ENCODE measurements at regions not wholly inside any gene's neighbourhood (a gene's known extent, or its start where the extent isn't known, plus 50 kb on each side); places are given as distances from the start of the nearest gene placed in this dataset.

DNA sequence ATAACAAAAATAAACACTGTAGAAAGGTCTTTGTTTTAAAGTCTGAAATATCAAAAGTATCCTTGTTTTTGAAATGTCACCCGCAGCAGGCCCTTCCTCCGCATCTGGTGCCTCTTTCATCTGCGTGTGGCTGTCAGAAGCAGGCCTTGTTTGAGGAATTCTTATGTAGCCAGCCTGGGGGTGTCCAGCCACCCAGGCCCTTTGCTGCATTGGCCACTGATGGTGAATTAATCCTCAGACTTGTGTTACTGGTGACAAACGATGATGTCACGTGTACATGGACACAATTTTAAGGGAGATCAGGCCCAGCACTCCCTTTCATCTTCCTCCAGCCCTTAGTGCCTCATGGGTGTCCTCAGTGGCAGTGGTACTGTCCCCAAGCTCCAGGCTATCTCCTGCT is 208.0 kb upstream of the GALNT2 start:
- H3K9me2 ChIP-seq (ENCODE audit: insufficient read depth, low read length): no peaks in the 10 kb centered on the region
- H3F3A ChIP-seq (ENCODE audit: insufficient read depth, low read length, poor library complexity, severe bottlenecking): no peaks in the 10 kb centered on the region
- H3K79me2 ChIP-seq (replicated peaks; ENCODE audit: insufficient read depth, low read length): no peaks in the 10 kb centered on the region
- no peaks in the 10 kb centered on the region for H4K20me1 ChIP-seq (ENCODE audit: insufficient read depth)
- no peaks in the 10 kb centered on the region for H3K36me3 ChIP-seq (ENCODE audit: insufficient read depth, low read length)
- H3K27me3 ChIP-seq (ENCODE audit: insufficient read depth, low read depth, low read length): no peaks in the 10 kb centered on the region
- H3K4me3 ChIP-seq (ENCODE audit: low read length): no peak overlapping the region
- no peaks in the 10 kb centered on the region for H3K9me3 ChIP-seq (ENCODE audit: low read length)
- no peak overlapping the region for H3K4me2 ChIP-seq (ENCODE audit: low read length)
- no peak overlapping the region for H3K27ac ChIP-seq (ENCODE audit: low read length)
- H3K9ac ChIP-seq (ENCODE audit: low read length): no peak overlapping the region
- no peak overlapping the region for H2AFZ ChIP-seq (ENCODE audit: low read depth, low read length)
- no peak for TF ChIP-seq POLR2AphosphoS5 (IDR thresholded peaks at IDR 0.05)
- no peak for TF ChIP-seq MXI1 (conservative IDR thresholded peaks at IDR 0.05; ENCODE audit: poor library complexity, severe bottlenecking)
- TF ChIP-seq SMC3 (conservative IDR thresholded peaks at IDR 0.05; ENCODE audit: poor library complexity): no peak

DNA sequence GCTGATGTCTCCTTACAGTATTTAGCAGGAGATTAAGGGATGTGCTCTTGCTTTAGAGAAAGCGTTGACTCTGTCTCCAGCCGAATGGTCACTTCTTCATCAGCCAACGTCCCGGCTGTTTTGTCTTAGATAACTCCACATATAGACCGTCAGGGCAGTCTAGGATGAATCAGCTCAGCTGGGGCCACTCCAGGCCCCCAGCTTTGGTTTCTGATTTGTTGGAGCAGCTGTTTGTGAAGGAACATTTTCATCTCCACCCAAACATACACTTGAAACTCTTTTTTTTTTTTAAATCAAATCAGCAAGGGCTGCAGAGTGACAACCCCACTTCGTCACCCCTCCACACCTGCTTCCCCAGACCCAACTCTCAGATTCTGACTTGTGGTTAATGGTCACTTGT is 206.1 kb upstream of the GALNT2 start:
- Histone ChIP-seq H2AFZ (ENCODE audit: low read depth, low read length) (no peak overlapping the region), H3K79me2 (replicated peaks; ENCODE audit: insufficient read depth, low read length) (no peaks in the 10 kb centered on the region), H3K9me3 (ENCODE audit: low read length) (no peaks in the 10 kb centered on the region), H3K27me3 (ENCODE audit: insufficient read depth, low read depth, low read length) (no peaks in the 10 kb centered on the region), H3K4me2 (ENCODE audit: low read length) (no peak overlapping the region), H4K20me1 (ENCODE audit: insufficient read depth) (no peaks in the 10 kb centered on the region), H3K27ac (ENCODE audit: low read length) (no peak overlapping the region), H3K36me3 (ENCODE audit: insufficient read depth, low read length) (no peaks in the 10 kb centered on the region), H3F3A (ENCODE audit: insufficient read depth, low read length, poor library complexity, severe bottlenecking) (no peaks in the 10 kb centered on the region), H3K4me3 (ENCODE audit: low read length) (no peak overlapping the region), H3K9me2 (ENCODE audit: insufficient read depth, low read length) (no peaks in the 10 kb centered on the region), H3K9ac (ENCODE audit: low read length) (no peak overlapping the region)
- TF ChIP-seq RAD21 (conservative IDR thresholded peaks at IDR 0.05): no peak

DNA sequence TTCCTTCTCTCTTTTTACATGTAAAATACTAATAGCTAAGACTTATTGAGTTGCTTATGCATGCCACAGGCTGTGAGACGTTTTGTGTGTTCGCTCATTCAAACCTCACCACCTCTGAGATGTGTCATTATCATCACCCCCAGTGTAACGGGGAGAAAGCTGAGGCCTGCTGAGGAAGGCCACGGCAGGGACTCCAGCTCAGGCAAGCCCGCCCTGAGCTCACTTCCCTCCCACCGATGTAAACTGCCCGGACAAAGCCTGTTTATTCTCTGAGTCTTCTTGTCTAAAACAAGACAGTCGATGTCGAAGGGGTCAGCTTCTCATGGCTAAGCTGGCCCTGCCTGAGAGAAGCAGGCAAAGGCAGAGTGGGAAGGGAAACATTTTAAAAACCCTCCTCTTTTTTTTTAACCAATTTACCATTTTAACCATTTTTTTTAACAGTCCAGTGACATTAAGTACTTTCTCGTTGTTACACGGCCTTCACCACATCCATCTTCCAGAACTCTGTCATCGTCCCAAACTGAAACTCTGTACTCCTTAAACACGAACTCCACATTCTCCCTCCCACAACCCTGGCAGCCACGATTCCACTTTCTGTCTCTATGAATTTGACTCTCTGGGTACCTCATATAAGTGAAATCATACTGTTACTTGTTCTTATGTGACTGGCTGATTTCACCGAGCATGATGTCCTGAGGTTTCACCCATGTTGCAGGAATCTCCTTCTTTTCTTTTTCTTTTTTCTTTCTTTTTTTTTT is 204.8 kb upstream of the GALNT2 start:
- TF ChIP-seq RAD21 (conservative IDR thresholded peaks at IDR 0.05) (no peak), EP300 (conservative IDR thresholded peaks at IDR 0.05; ENCODE audit: poor library complexity, severe bottlenecking) (no peak), EZH2 (IDR thresholded peaks at IDR 0.05; ENCODE audit: borderline replicate concordance, insufficient read depth, low read length, poor library complexity, severe bottlenecking) (no peak), TAF1 (IDR thresholded peaks at IDR 0.05; ENCODE audit: low read depth) (no peak), MXI1 (conservative IDR thresholded peaks at IDR 0.05; ENCODE audit: poor library complexity, severe bottlenecking) (no peak), POLR2AphosphoS5 (IDR thresholded peaks at IDR 0.05) (no peak), SMC3 (conservative IDR thresholded peaks at IDR 0.05; ENCODE audit: poor library complexity) (no peak)
- TF ChIP-seq, protein P1, sequence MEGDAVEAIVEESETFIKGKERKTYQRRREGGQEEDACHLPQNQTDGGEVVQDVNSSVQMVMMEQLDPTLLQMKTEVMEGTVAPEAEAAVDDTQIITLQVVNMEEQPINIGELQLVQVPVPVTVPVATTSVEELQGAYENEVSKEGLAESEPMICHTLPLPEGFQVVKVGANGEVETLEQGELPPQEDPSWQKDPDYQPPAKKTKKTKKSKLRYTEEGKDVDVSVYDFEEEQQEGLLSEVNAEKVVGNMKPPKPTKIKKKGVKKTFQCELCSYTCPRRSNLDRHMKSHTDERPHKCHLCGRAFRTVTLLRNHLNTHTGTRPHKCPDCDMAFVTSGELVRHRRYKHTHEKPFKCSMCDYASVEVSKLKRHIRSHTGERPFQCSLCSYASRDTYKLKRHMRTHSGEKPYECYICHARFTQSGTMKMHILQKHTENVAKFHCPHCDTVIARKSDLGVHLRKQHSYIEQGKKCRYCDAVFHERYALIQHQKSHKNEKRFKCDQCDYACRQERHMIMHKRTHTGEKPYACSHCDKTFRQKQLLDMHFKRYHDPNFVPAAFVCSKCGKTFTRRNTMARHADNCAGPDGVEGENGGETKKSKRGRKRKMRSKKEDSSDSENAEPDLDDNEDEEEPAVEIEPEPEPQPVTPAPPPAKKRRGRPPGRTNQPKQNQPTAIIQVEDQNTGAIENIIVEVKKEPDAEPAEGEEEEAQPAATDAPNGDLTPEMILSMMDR (IDR thresholded peaks at IDR 0.05; ENCODE audit: poor library complexity, severe bottlenecking): no peak
- TF ChIP-seq, protein P2, sequence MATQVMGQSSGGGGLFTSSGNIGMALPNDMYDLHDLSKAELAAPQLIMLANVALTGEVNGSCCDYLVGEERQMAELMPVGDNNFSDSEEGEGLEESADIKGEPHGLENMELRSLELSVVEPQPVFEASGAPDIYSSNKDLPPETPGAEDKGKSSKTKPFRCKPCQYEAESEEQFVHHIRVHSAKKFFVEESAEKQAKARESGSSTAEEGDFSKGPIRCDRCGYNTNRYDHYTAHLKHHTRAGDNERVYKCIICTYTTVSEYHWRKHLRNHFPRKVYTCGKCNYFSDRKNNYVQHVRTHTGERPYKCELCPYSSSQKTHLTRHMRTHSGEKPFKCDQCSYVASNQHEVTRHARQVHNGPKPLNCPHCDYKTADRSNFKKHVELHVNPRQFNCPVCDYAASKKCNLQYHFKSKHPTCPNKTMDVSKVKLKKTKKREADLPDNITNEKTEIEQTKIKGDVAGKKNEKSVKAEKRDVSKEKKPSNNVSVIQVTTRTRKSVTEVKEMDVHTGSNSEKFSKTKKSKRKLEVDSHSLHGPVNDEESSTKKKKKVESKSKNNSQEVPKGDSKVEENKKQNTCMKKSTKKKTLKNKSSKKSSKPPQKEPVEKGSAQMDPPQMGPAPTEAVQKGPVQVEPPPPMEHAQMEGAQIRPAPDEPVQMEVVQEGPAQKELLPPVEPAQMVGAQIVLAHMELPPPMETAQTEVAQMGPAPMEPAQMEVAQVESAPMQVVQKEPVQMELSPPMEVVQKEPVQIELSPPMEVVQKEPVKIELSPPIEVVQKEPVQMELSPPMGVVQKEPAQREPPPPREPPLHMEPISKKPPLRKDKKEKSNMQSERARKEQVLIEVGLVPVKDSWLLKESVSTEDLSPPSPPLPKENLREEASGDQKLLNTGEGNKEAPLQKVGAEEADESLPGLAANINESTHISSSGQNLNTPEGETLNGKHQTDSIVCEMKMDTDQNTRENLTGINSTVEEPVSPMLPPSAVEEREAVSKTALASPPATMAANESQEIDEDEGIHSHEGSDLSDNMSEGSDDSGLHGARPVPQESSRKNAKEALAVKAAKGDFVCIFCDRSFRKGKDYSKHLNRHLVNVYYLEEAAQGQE (IDR thresholded peaks at IDR 0.05; ENCODE audit: borderline replicate concordance): no peak
- Histone ChIP-seq H3K4me3 (ENCODE audit: low read length) (no peak overlapping the region), H3K9ac (ENCODE audit: low read length) (no peak overlapping the region), H3K79me2 (replicated peaks; ENCODE audit: insufficient read depth, low read length) (no peaks in the 10 kb centered on the region), H3K9me2 (ENCODE audit: insufficient read depth, low read length) (no peaks in the 10 kb centered on the region), H2AFZ (ENCODE audit: low read depth, low read length) (peak overlapping the region; percentile 23), H3K27ac (ENCODE audit: low read length) (no peak overlapping the region), H3F3A (ENCODE audit: insufficient read depth, low read length, poor library complexity, severe bottlenecking) (no peaks in the 10 kb centered on the region), H4K20me1 (ENCODE audit: insufficient read depth) (no peaks in the 10 kb centered on the region), H3K4me2 (ENCODE audit: low read length) (no peak overlapping the region), H3K27me3 (ENCODE audit: insufficient read depth, low read depth, low read length) (no peaks in the 10 kb centered on the region), H3K36me3 (ENCODE audit: insufficient read depth, low read length) (no peaks in the 10 kb centered on the region), H3K9me3 (ENCODE audit: low read length) (no peaks in the 10 kb centered on the region)
